ENCODE measurements at regions not wholly inside any gene's neighbourhood (a gene's known extent, or its start where the extent isn't known, plus 50 kb on each side); places are given as distances from the start of the nearest gene placed in this dataset.

DNA sequence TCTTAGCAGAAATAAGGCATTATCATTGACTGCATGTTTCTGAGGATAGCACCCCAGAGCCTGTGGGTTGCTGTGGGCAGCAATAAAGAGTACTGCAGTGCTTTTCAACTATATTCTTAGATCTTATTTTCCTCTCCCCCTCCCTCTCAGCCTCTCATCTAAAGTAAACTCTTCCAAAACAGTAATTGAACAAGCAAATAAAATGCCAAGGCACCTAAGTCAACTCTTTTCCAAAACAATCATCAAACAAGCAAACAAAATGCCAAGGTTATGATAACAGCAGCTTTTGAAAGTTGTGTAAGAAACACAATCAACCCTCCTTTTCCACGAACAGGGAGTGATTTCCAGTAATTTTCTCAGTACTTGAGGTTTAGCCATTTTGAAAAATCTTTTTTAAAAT lies 1542.6 kb downstream of the AACS start:
- no peak overlapping the region for H3K27ac Mint-ChIP-seq
- H3K4me3 Mint-ChIP-seq: no peak overlapping the region
- peaks cover 6 to 15% of the 10 kb centered on the region in 2 donors for H3K9me3 Mint-ChIP-seq
- DNase-seq (no peak), ATAC-seq (no peak)
- no peaks in the 10 kb centered on the region for H3K4me1 Mint-ChIP-seq
- H3K27me3 Mint-ChIP-seq: no peaks in the 10 kb centered on the region

DNA sequence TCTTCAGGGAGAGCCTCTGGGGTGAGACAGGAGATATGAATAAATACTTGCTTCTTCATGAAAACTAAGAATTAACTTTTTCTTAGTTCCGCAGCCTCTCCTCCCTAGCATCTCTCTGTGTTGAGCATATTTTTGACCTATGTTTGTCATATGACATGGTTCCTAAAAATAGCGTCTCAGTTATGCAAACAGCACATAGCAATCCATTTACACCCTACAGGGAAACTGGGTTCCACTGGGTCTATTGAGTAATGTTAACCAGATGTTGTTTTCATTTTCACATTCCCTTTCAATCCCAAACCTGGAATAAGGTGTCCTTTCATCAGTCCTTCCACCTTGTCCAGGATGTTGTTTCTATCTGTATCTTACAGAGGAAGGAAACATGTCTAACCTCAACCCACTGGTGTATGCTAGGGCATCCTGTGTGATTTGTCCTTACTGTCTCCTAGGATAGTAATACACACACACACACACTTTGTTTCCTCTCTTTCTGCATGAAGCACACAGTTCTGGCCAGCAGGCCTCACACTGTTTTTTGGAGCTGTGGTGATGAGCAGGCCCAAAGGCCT lies 1543.5 kb downstream of the AACS start:
- no peaks in the 10 kb centered on the region for H3K4me1 Mint-ChIP-seq
- H3K4me3 Mint-ChIP-seq: no peak overlapping the region
- no peak overlapping the region for H3K27ac Mint-ChIP-seq
- H3K9me3 Mint-ChIP-seq: peaks cover 13 to 20% of the 10 kb centered on the region in 2 donors
- no peaks in the 10 kb centered on the region for H3K27me3 Mint-ChIP-seq
- DNase-seq (no peak), ATAC-seq (no peak)

DNA sequence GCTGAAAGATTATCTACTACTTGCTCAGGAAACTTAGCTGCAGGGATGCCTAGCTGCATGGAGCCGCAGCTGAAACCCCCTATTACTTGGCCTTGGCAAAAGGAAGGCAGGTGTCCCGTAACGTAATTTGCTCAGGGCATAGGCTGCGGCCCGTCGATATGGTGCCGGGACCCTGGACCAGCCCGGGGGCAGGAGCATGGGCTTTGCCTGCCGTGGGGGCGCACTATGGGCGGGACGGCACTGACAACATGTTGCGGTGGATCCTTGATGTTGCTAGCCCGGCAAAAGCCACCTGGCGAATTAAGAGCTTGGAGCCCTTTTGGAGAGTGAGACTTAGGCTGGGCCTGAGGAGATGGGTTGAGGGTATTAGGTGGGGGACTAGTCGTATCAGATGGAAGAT lies 1551.2 kb downstream of the AACS start:
- Mint-ChIP-seq H3K9me3 (peaks cover 22 to 29% of the 10 kb centered on the region in 2 donors), H3K27me3 (no peaks in the 10 kb centered on the region), H3K4me1 (no peaks in the 10 kb centered on the region), H3K27ac (no peak overlapping the region), H3K4me3 (no peak overlapping the region)
- DNase-seq (no peak), ATAC-seq (no peak)

DNA sequence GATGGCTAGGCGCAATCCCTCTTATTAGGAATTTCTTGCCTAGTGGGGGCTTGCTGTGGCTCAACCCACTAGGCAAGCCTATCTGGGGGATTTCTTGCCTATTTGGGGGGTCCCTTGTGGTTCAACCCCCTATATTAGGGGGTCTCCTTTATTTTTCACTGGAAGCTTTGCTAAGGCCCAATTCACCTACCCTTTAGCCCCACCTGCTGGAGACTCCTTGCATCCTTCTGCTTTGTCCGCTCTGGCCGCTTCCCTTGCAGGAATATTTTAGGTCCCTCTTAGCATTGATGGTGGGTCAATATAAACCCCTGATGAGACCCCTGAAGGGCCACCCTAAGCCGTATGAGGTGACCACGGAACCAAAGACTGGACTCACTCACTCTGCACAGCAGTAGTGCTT lies 1552.1 kb downstream of the AACS start:
- Mint-ChIP-seq H3K4me1 (no peaks in the 10 kb centered on the region), H3K27me3 (no peaks in the 10 kb centered on the region), H3K27ac (no peak overlapping the region), H3K4me3 (no peak overlapping the region), H3K9me3 (peaks cover 21 to 27% of the 10 kb centered on the region in 2 donors)
- no peak for DNase-seq
- no peak for ATAC-seq

DNA sequence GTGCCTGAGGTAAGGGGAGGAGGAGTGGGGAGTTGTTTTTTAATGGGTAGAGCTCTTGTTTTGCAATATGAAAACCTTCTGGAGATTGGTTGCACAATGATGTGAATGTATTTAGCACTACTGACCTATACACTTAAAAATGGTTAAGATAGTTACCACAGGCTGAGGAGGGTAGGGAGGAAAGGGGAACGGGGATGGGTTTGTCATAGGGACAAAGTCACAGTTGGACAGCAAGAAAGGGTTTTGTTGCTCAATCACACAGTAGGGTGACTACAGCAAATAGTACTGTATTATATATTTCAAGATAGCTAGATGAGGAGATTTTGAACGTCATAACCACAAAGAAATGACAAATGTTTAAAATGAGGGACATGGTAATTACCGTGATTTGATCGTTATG lies 1562.4 kb downstream of the AACS start:
- ATAC-seq (no peak), DNase-seq (no peak)
- H3K27me3 Mint-ChIP-seq: no peaks in the 10 kb centered on the region
- no peak overlapping the region for H3K4me3 Mint-ChIP-seq
- no peaks in the 10 kb centered on the region for H3K4me1 Mint-ChIP-seq
- H3K9me3 Mint-ChIP-seq: peaks cover 5 to 13% of the 10 kb centered on the region in 2 donors
- H3K27ac Mint-ChIP-seq: no peak overlapping the region

DNA sequence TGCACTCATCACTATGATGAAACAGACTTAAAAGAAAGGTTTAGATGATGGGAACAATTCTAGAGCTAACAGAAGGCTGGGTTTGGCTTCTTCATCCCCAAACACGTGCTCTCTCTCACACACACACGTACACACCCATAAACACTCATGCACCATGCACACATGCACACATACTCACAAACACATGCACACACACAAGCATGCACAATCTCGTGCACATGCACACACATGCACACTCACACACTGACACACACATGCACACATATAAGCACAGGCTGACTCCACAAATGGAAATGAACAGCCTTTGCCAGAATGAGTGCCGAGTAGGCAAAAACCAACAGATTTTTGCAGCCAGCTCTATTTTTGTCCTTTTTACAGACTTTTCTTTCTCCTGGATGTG lies 1571.6 kb downstream of the AACS start:
- Mint-ChIP-seq H3K4me3 (no peak overlapping the region), H3K4me1 (no peaks in the 10 kb centered on the region), H3K27ac (no peak overlapping the region), H3K27me3 (no peaks in the 10 kb centered on the region), H3K9me3 (peaks cover 8 to 37% of the 10 kb centered on the region in 2 donors)
- ATAC-seq: no peak
- DNase-seq: no peak

DNA sequence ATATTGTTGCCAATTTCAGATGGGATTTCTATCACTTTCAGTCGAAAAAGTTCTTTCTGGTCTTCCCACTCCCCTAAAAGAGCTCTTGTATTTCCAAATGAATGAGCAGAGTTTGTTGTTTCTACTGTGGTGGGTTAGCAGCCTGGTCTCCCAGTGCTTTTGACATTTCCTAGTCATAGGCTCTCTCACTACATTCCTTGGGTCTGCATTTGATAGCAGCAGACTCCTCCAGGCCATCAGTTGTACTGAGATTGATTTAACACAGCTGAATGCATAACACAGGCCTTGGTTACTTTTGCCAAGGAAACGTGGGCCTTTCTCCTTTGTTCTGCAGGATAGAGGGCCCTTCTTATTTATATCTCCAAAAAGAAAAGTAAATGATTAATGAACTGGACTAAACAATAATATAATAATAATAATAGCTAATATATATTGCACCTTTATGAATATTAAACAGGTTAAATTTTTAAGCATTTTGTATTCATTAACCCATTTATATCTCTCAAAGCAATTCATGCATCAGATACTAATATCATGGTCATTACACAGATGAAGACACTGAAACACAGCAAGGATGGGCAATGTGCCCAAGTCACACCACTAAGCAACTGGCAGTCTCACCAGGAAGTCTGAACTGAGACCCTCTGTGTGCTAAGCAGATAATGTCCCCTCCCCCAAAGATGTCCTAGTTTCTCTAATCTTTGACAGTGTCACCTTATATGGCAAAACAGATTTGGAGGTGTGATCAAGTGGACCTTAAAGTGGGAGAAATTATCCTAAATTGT lies 1579.2 kb downstream of the AACS start:
- Mint-ChIP-seq H3K27me3 (no peaks in the 10 kb centered on the region), H3K4me3 (no peak overlapping the region), H3K9me3 (peaks cover 24 to 35% of the 10 kb centered on the region in 2 donors), H3K4me1 (no peaks in the 10 kb centered on the region), H3K27ac (no peak overlapping the region)
- ATAC-seq (no peak), DNase-seq (no peak)

DNA sequence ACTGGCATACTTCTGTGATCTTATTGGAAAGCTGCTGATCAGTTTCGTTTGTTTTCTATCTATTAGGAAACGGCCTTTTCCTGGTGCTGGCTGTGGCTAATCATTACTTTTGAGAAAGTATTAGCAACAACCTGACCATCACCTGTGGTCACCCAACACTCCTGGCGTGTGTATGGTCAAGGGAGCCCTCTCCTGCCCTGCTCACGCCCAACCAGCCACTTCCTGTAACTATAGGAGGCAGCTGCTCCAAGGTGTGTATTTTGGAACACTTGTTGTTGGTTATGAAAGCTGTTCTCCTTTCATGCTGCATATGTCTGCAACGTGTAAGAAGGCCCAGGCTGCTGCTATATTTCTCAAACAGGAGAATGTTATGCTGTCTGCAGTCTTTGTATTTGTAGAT lies 1582.8 kb downstream of the AACS start:
- Mint-ChIP-seq H3K27ac (no peak overlapping the region), H3K27me3 (no peaks in the 10 kb centered on the region), H3K4me3 (no peak overlapping the region), H3K4me1 (no peaks in the 10 kb centered on the region), H3K9me3 (peaks cover 9 to 16% of the 10 kb centered on the region in 2 donors)
- DNase-seq: no peak
- no peak for ATAC-seq

DNA sequence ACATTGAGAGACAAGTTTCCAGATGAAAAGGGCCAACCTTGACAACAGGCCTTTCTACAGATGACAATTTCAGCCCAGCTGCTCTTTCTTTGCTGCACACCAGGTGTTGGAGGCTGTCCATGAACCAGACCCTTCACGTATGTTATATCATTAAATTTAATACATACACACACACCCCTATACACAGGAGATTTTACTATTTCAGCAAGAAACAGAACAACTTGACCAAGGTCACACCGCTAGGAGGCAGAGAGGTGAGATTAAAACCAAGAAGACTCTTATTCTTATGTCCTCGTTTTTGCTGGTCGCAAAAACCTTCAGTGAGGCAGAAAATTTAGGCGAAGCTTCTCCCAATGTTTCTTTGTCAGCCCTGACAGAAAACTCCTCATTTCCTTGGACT lies 1585.9 kb downstream of the AACS start:
- H3K27me3 Mint-ChIP-seq: no peaks in the 10 kb centered on the region
- H3K27ac Mint-ChIP-seq: no peak overlapping the region
- no peaks in the 10 kb centered on the region for H3K4me1 Mint-ChIP-seq
- DNase-seq: no peak
- peaks cover 0 to 4% of the 10 kb centered on the region in 2 donors for H3K9me3 Mint-ChIP-seq
- H3K4me3 Mint-ChIP-seq: no peak overlapping the region
- ATAC-seq: no peak

DNA sequence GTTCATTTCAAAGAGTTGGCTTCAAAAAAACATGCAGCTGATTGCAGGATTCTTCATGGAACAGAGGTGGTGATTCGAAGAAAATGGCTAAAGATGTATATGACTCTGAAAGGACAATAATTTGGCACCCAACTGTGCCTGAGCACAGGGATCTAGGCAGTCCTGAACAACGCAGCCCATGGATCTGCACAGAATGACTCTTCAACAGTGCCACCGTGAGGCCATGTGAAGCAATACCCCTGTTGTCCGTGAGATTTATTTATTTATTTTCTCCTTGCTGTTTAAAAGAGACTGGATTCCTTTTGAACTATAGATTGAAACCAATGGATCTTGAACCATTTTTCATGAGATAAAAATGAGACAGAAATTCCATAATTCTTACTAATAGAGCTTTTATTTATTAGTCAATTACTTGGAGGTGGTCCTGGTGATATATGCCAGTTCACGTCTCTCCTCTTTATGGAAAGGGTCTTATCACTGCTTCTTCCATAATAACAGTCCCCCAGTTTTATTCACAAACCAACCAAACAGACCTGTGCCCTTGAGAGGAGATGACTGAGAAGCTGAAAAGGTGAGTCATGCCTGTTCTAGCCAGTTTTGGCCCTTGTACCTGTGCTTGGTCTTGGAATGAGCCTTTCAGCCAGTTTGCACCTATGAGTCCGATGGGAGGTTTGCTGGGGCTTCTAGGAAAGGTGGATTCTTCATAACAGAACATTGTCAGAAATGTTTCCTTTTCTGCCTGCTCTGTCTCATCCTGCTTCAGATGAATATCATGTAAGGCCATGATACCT lies 1598.3 kb downstream of the AACS start:
- Mint-ChIP-seq H3K27me3 (no peaks in the 10 kb centered on the region), H3K4me1 (no peaks in the 10 kb centered on the region), H3K4me3 (no peak overlapping the region), H3K27ac (no peak overlapping the region), H3K9me3 (peaks cover 25 to 43% of the 10 kb centered on the region in 2 donors)
- DNase-seq (no peak), ATAC-seq (no peak)

DNA sequence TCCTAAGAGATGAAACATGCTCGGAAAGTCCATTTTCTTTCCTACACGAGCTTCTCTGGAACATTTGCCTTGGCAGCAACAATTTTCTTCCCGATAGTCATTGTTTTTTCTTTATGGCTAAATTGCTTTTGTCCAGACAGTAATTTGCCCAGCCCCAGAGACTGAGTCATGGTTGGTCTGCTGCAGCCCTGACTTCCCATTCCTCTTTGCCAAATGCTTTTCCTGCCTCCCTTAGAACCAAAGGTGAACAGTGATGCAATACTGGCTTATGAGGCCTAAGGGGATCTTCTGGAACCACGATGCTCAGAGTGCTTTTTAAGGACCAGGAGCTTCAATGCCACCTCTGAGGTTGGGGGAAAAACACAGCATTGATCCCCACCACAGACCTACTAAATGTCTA lies 1599.6 kb upstream of the TMEM132C start:
- ATAC-seq: no peak
- no peak overlapping the region for H3K4me3 Mint-ChIP-seq
- no peaks in the 10 kb centered on the region for H3K4me1 Mint-ChIP-seq
- DNase-seq: no peak
- no peaks in the 10 kb centered on the region for H3K27me3 Mint-ChIP-seq
- no peak overlapping the region for H3K27ac Mint-ChIP-seq
- peaks cover 10 to 13% of the 10 kb centered on the region in 2 donors for H3K9me3 Mint-ChIP-seq

DNA sequence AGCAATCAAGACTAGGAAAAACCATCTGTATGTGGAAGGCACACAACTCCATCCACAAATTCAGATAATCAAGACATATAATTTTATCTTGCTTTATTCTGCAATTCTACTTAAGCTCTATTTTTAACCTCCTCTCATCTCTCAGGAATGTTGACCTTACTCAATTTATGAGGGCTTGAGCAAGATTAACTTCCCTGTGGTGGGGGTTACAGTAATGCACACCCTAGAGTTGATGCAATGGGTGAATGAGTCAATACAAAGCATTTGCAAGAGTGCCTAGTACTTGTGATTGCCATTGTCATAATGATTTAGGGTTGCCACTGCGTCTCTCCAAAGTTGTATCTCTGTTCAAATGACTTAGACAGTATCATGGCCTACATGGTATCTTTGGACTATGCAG lies 1598.4 kb upstream of the TMEM132C start:
- no peak for DNase-seq
- ATAC-seq: no peak
- Mint-ChIP-seq H3K27ac (no peak overlapping the region), H3K27me3 (no peaks in the 10 kb centered on the region), H3K9me3 (peaks cover 6 to 7% of the 10 kb centered on the region in 2 donors), H3K4me3 (no peak overlapping the region), H3K4me1 (no peaks in the 10 kb centered on the region)

DNA sequence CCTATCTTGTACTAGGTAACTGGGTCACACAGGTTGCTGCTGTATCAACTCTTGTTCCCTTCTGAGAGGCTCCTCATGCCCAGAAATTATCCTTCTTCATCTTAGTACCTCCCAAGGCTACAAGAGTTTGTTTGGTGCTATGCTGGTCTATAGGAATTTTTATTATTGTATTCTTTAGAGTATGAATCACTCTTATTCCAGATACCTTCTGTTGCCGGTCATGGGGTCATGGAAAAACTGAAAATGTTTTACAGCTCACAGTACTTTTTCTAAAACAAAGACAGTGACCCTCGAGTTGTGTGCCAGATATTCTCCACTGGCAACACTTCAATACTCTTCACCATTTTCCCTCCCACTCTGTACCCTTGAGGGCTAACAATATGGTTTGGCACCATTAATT lies 1598.0 kb upstream of the TMEM132C start:
- Mint-ChIP-seq H3K27ac (no peak overlapping the region), H3K27me3 (no peaks in the 10 kb centered on the region), H3K4me3 (no peak overlapping the region), H3K4me1 (no peaks in the 10 kb centered on the region), H3K9me3 (peaks cover 6 to 7% of the 10 kb centered on the region in 2 donors)
- ATAC-seq (no peak), DNase-seq (no peak)

DNA sequence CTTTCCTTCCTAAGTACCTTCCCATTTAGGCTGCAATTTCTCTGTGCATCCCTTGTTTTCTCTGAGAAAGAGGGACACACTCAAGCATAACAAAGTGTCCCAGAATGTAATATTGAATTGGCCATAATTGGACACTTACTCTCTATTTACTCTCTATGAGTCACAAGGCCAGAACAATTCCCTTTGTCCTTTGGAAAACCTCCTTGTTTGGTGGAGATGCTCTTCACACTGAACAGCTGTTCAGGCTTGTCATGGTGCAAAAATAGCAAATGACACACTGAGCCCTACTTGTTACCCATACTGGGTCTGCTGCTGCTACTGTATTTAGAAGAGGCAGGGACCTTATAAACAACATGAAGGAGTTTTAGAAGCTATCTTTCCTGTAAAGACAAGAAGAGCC lies 1590.5 kb upstream of the TMEM132C start:
- DNase-seq (no peak), ATAC-seq (no peak)
- Mint-ChIP-seq H3K4me1 (no peaks in the 10 kb centered on the region), H3K27me3 (no peaks in the 10 kb centered on the region), H3K9me3 (no peaks in the 10 kb centered on the region), H3K27ac (no peak overlapping the region), H3K4me3 (no peak overlapping the region)

DNA sequence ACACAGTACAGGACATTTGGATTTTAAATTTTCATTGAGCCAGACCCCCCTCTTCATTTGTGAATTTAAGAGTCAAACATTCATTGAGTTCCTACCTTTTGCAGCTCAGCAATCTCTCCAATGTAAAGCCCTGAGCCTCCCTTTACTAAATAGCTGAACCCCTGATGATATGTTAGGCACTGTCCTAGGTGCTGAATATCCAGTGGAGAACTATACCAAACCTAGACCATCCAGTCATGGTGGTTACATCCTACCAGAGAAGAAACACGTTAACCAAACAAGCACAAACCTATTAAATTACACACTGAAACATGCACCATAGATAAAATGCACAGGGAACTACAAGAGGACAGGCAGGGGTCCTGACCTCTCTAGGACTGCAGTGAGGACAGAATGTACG lies 1585.3 kb upstream of the TMEM132C start:
- Mint-ChIP-seq H3K9me3 (peaks cover 6 to 12% of the 10 kb centered on the region in 2 donors), H3K27ac (no peak overlapping the region), H3K27me3 (no peaks in the 10 kb centered on the region), H3K4me1 (no peaks in the 10 kb centered on the region), H3K4me3 (no peak overlapping the region)
- DNase-seq: no peak
- no peak for ATAC-seq

DNA sequence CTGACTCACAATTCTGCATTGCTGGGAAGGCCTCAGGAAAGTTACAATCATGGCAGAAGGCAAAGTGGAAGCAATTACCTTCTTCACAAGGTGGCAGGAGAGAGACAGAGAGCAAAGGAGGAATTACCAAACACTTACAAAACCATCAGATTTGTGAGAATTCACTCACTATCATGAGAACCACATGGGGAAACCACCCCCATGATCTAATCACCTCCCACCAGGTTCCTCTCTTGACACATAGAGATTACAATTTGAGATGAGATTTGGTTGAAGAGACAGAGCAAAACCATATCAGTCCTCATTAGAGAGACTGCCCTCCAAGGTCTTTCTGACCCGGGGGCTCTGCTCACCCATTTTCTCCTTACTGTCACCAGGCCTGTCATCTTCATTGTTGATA lies 1582.3 kb upstream of the TMEM132C start:
- peaks cover 6 to 12% of the 10 kb centered on the region in 2 donors for H3K9me3 Mint-ChIP-seq
- ATAC-seq (no peak), DNase-seq (no peak)
- no peaks in the 10 kb centered on the region for H3K4me1 Mint-ChIP-seq
- H3K27ac Mint-ChIP-seq: no peak overlapping the region
- no peaks in the 10 kb centered on the region for H3K27me3 Mint-ChIP-seq
- H3K4me3 Mint-ChIP-seq: no peak overlapping the region
